Adrenal gland (tissue), 9 donors: ENCODE measurements at regions not wholly inside any gene's neighbourhood (a gene's known extent, or its start where the extent isn't known, plus 50 kb on each side); places are given as distances from the start of the nearest gene placed in this dataset.

Experiments used
- DNase-seq, 7 donors: peaks; one replicate each; pipeline ENCODE4 v3.0.0-alpha.2; 2019 to 2020
- H3K27ac ChIP-seq, 5 donors: fragments of 200-600 bp; sonication (generic) in 4 of 5; 1 replicate in 3 of 5; 2 replicates in 2 of 5; pipeline versions ENCODE4 v1.5.1 to v1.8.0; 2016 to 2020; ENCODE audit warnings: mild to moderate bottlenecking in 1 of 5
- H3K27me3 ChIP-seq: fragments of 200-600 bp; 2 replicates; pipeline ENCODE4 v1.8.0; 2021
- H3K36me3 ChIP-seq, 2 donors: fragments of 200-600 bp; replicated peaks in 1 of 2; 1 replicate in 1 of 2; 2 replicates in 1 of 2; pipeline versions ENCODE4 v1.5.1 to v1.8.0; 2018 to 2022
- H3K4me1 ChIP-seq, 2 donors: fragments of 200-600 bp; replicated peaks in 1 of 2; 1 replicate in 1 of 2; 2 replicates in 1 of 2; pipeline versions ENCODE4 v1.5.1 to v1.8.0; 2018 to 2021
- H3K4me3 ChIP-seq, 4 donors: fragments of 200-600 bp; sonication (generic) in 3 of 4; one replicate each; pipeline ENCODE4 v1.5.1; 2016 to 2018
- H3K9me3 ChIP-seq, 3 donors: fragments of 200-600 bp; sonication (generic) in 1 of 3; replicated peaks in 1 of 3; 1 replicate in 2 of 3; 2 replicates in 1 of 3; pipeline versions ENCODE4 v1.5.1 to v1.8.0; 2016 to 2021
- CTCF ChIP-seq, 6 experiments: fragments of 450-650 bp in 4 of 6; fragments of 200-600 bp in 2 of 6; sonication (generic) in 1 of 6; IDR thresholded peaks; 1 replicate in 5 of 6; 2 replicates in 1 of 6; pipeline versions ENCODE4 v1.5.1 to v1.8.0; 2016 to 2021; ENCODE audit warnings: antibody characterized with exemption in 6 of 6, mild to moderate bottlenecking in 2 of 6, moderate library complexity in 1 of 6
- POLR2A ChIP-seq, 2 donors: fragments of 450-650 bp; IDR thresholded peaks; one replicate each; pipeline ENCODE4 v1.6.1; 2017; ENCODE audit warnings: antibody characterized with exemption in 2 of 2, mild to moderate bottlenecking in 2 of 2, moderate library complexity in 1 of 2
- WGBS, 4 donors: extraction: QIAGEN DNeasy Blood & Tissue Kit in 2 of 4; methylation state at CpG; one replicate each; pipeline versions ENCODE4 v1.1.5 to v1.1.7; 2013 to 2017; 5-methylcytosine and 5-hydroxymethylcytosine counted together
- intact Hi-C, 2 donors: fragments of 100-400 bp; cut with DNase I; formaldehyde crosslinking; loops; one replicate each; pipeline versions ENCODE4 v1.14.1 to v1.15.0; 2022 to 2023
- donor health status: healthy with polysubstance abuse.
- donor health status: Bipolar disorder and iron deficiency.
- donor health status: DM: yes; HTN: yes; CAD: no.
- donor health status: DM: no; HTN: no; CAD: no.
- donor health status: DM: no; HTN: no; CAD: no.

GRCh38 chr3:6439226-6439625, 421.7 kb upstream of the GRM7 start:
- Histone ChIP-seq H3K4me3 (no peak overlapping the region), H3K36me3 (no peaks in the 10 kb centered on the region), H3K4me1 (no peaks in the 10 kb centered on the region), H3K27me3 (no peaks in the 10 kb centered on the region), H3K9me3 (no peaks in the 10 kb centered on the region), H3K27ac (no peak overlapping the region)
- WGBS, 4 donors, result 84 to 88% (median 86%) methylated on average over 8 of the region's 8 CpGs
- DNase-seq, result no peak
- TF ChIP-seq CTCF (IDR thresholded peaks at IDR 0.05) (no peak), POLR2A (IDR thresholded peaks at IDR 0.05) (no peak)
- intact Hi-C loops, result no loop called here

GRCh38 chr3:6439824-6440223, 421.1 kb upstream of the GRM7 start:
- TF ChIP-seq CTCF (IDR thresholded peaks at IDR 0.05), result no peak
- TF ChIP-seq POLR2A (IDR thresholded peaks at IDR 0.05), result no peak
- no peaks in the 10 kb centered on the region for H3K9me3 ChIP-seq
- H3K4me1 ChIP-seq, result no peaks in the 10 kb centered on the region
- no peak for DNase-seq
- intact Hi-C loops, result no loop called here
- no peak overlapping the region for H3K4me3 ChIP-seq
- WGBS, 4 donors, result 65 to 87% (median 66%) methylated on average over 1 of the region's 1 CpG
- no peaks in the 10 kb centered on the region for H3K27me3 ChIP-seq
- H3K27ac ChIP-seq, result no peak overlapping the region
- no peaks in the 10 kb centered on the region for H3K36me3 ChIP-seq

- intact Hi-C loops, result no loop called here
- TF ChIP-seq POLR2A (IDR thresholded peaks at IDR 0.05) (no peak), CTCF (IDR thresholded peaks at IDR 0.05) (no peak)
- 88 to 97% (median 88%) methylated on average over 1 of the region's 1 CpG; no CpG with 5 or more reads in 1 of the 4 donors for WGBS, 4 donors
- no peak overlapping the region for H3K4me3 ChIP-seq
- no peaks in the 10 kb centered on the region for H3K36me3 ChIP-seq
- no peaks in the 10 kb centered on the region for H3K27me3 ChIP-seq
- no peak for DNase-seq
- no peaks in the 10 kb centered on the region for H3K4me1 ChIP-seq
- H3K27ac ChIP-seq, result no peak overlapping the region
- no peaks in the 10 kb centered on the region for H3K9me3 ChIP-seq
Observed at GRCh38 chr3:6444888-6445658, 415.8 kb upstream of the GRM7 start.

GRCh38 chr3:6447166-6447801, 413.6 kb upstream of the GRM7 start:
- no peak overlapping the region for H3K27ac ChIP-seq
- no peak for DNase-seq
- no peaks in the 10 kb centered on the region for H3K9me3 ChIP-seq
- WGBS, 4 donors, result 64 to 85% (median 72%) methylated on average over 4 to 5 of the region's 5 CpGs
- no peaks in the 10 kb centered on the region for H3K27me3 ChIP-seq
- intact Hi-C loops, result no loop called here
- TF ChIP-seq CTCF (IDR thresholded peaks at IDR 0.05), result no peak
- no peak for TF ChIP-seq POLR2A (IDR thresholded peaks at IDR 0.05)
- no peaks in the 10 kb centered on the region for H3K36me3 ChIP-seq
- no peaks in the 10 kb centered on the region for H3K4me1 ChIP-seq
- no peak overlapping the region for H3K4me3 ChIP-seq
